OCI-LY3 (cell line): ENCODE measurements at regions not wholly inside any gene's neighbourhood (a gene's known extent, or its start where the extent isn't known, plus 50 kb on each side); places are given as distances from the start of the nearest gene placed in this dataset.

Experiments used
- CTCF ChIP-seq: fragments of 200-600, 300-600 bp; sonication (generic); IDR thresholded peaks from 2 replicates; pipeline ENCODE4 v1.5.1; 2014; ENCODE audit warnings: antibody characterized with exemption, low read length, low read depth
- EZH2phosphoT487 ChIP-seq: fragments of 200-600 bp; shearing (Covaris generic); IDR thresholded peaks from 2 replicates; pipeline ENCODE4 v1.6.1; 2018; ENCODE audit warnings: antibody characterized with exemption, mixed run types, low read depth

- TF ChIP-seq CTCF (no peak), EZH2phosphoT487 (no peak)
These were observed 56.0 kb upstream of the FLT1 start for GRCh38 chr13:28550721-28551497.
